Stimulated activated CD4-positive, alpha-beta T cell treated with anti-CD3 and anti-CD28 coated beads, TNF-alpha, amount 100 ng/mL, for 4 hours (primary cell): ENCODE measurements at regions not wholly inside any gene's neighbourhood (a gene's known extent, or its start where the extent isn't known, plus 50 kb on each side); places are given as distances from the start of the nearest gene placed in this dataset.
"Not testable (repeated sequence)": the region's sequence is repeated elsewhere in the genome, so short reads cannot be mapped to it uniquely, and the experiment has no call there.

ENCODE experiments used
- DNase-seq, 3 experiments: peaks; one replicate each; pipeline ENCODE4 v3.0.0-alpha.2; 2020; ENCODE audit warnings: low read depth in 3 of 3

DNA sequence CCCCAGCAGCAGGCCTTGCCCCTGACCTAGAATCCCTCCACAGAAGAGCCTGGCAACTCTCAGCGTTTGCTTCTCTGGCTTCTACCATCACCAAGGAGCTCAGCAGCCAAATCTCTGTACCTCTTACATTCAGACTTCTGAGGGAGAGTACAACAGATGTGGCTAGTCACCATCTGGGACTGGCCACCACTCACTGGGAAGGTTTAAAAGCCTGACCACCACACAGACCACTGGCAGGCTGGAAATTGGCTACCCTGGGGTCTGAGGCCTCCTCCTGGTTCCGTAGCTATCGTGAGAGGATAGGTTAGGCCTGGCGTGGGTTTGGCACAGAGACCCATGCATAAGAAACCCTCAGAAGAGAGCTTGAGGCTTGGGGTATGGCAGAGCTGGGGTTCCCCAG, 478.5 kb upstream of the CADM1 start:
- DNase-seq = no peak

GRCh38 chr11:115981814-115982471, 477.7 kb upstream of the CADM1 start:
- DNase-seq = no peak

GRCh38 chr11:115981104-115981481, 476.9 kb upstream of the CADM1 start:
- no peak for DNase-seq

DNA sequence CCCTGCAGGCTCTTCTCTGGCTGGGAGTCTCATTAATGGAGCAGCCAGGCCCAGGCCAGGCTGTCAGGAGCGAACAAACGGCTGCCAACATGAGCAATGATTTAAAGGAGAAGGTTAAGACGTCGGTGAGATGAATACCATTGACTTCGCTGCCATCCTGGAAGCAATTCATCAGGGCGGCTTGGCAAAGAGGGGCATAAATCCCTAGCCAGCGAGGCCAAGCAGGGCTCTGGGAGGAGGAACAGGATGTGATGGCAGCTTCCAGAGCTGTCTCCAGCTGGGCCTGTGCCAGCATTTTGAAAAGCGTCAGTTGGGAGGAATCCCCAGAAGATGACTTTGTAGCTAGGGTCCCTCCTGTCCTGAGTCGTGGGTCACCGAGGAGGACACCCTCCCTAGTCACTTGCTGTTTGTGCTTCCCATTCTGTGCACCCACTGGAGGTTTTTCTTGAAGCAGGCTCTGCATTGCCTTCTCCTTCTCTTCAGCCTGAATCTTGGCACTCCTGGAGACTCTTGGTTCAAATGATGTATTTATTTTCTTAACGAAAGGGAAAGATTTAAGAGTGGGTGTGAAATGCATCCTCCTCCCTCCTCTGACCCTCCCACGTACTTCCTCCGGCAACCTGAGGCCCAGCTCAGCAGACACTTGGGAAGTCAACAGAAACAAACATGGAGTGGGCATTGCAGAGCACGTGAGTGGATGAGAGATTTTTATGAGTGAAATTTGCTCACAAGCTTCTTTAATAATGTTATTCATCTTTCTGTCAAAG, 476.3 kb upstream of the CADM1 start:
- DNase-seq = no peak

DNA sequence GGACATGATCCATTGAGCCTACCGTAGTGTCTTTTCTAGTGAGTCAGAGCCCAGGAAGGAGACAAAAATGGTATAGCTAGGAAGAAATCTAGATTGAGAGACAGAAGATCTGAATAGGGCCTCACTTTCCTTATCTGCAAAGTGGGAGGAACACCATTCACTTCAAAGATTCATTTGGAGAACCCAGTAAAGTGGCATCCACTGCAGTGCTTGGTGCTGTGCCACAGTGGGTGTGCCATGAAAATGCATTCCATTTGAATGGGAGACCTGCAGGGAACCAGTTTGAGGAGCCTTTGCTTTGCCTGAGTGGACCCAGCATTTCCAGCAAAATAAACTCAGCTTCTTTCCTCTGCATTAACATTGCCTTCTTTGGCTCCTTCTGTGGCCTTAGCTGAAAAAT, 470.5 kb upstream of the CADM1 start:
- no peak for DNase-seq

DNA sequence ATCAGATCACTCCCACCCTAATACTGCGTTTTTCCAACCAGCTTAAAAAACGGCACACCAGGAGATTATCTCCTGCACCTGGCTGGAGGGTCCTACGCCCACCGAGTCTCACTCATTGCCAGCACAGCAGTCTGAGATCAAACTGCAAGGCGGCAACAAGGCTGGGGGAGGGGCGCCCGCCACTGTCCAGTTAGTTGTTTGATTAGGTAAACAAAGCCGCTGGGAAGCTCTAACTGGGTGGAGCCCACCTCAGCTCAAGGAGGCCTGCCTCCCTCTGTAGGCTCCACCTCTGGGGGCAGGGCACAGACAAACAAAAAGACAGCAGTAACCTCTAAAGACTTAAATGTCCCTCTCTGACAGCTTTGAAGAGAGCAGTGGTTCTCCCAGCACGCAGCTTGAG, 463.0 kb upstream of the CADM1 start:
- DNase-seq = not testable (repeated sequence)

- DNase-seq = no peak
Measured at GRCh38 chr11:115965767-115966504, 461.7 kb upstream of the CADM1 start.

GRCh38 chr11:115964091-115964490, 459.9 kb upstream of the CADM1 start:
- no peak for DNase-seq

GRCh38 chr11:115963156-115963555, 458.9 kb upstream of the CADM1 start:
- DNase-seq = no peak

GRCh38 chr11:115961159-115962003, 457.2 kb upstream of the CADM1 start:
- no peak for DNase-seq

GRCh38 chr11:115959081-115959486, 454.9 kb upstream of the CADM1 start:
- no peak for DNase-seq

GRCh38 chr11:115958089-115959000, 454.1 kb upstream of the CADM1 start:
- DNase-seq = no peak

- DNase-seq = no peak
Measured at GRCh38 chr11:115955803-115956202, 451.6 kb upstream of the CADM1 start.

DNA sequence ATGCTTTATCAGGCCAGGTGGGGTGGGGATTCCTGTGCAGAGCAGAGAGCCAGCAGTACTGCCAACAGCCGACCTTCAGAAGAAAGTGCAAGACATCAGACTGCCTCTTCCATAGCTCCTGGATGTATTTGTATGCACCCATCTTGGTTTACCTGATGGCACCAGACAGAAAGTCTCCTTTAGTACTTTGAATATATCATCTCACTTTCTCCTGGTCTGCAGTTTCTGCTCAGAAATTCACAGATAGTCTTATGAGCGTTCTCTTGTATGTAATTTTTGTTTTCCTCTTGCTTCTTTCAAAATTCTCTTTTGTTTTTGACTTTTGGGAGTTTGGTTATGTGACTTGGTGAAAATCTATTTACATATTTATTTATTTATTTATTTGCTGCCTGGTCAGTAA, 446.4 kb upstream of the CADM1 start:
- no peak for DNase-seq

- no peak for DNase-seq
Measured at GRCh38 chr11:115944596-115944995, 440.4 kb upstream of the CADM1 start.

- DNase-seq = no peak
Measured at GRCh38 chr11:115942011-115942410, 437.8 kb upstream of the CADM1 start.

DNA sequence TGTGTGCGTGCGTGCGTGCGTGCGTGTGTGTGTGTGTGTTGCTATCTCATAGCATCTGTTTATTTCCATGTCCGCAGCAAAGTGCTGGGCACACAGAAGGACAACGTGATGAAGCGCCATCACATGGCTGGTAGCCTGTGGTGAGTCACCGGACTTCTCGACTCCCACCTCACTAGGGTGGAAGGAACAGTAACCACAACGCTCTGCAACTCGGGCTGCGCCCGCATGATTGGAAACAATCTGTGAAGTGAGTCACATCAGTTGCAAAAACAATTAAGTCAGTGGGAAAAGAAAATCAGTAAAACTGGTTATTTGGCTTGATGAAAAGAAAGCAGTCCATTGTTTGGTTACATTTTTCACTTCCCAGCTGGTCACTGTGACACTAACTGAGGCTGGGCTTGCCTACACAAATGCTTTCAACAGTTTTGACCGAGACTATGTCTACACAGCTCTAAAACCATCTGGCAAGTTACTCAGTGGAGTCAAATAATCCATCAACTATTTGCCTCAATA, 437.3 kb upstream of the CADM1 start:
- no peak for DNase-seq

DNA sequence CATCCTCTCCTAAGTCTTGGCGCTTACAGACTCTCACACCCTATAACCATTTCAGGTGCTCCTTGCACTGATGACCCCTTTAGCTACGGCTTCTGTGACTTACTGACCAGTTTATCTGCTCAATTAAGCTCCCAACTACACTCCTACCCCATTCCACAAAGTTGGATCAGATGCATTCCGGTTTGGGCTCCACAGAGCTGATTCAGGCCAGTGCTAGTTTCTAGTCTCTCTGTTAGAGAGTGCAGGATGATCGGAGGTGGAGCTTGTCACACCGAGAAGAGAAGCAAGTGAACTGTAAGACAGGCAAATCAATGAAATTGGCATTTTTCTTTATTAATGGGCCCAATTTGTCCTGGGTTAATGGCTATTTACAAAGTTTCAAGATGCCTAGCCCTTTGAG, 436.8 kb upstream of the CADM1 start:
- DNase-seq = no peak

DNA sequence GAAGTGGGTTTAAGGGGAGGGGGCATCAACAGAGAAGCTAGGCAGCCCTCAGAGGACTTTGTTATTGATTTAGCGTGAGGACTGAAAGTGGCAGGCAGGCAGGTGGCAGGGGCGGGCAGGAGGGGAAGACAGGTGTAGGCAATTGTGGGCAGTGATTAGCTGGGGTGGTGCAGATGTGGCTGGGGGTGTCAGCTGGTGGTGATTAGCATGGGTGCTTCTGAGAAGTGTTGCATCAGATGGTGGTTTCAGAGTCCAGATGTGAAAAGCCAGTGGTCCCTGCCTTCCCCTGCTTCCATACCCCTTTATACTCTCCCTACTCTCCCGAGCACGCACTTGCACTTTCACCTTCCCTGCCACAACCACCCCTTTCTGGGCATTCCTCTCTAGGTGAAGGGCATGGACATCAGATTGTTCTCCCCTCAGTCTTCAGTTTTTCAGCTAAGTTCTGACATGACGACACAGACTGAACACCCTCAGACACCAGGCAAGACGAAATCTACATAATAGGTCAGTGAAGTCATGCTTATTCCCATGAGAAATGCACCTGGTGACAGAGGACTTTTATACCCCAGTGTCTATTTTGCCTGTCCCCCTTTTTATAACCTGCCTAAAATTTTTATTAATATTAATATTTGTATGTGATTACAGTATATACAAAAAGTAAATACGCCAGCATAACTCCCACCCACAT, 435.7 kb upstream of the CADM1 start:
- DNase-seq = no peak

DNA sequence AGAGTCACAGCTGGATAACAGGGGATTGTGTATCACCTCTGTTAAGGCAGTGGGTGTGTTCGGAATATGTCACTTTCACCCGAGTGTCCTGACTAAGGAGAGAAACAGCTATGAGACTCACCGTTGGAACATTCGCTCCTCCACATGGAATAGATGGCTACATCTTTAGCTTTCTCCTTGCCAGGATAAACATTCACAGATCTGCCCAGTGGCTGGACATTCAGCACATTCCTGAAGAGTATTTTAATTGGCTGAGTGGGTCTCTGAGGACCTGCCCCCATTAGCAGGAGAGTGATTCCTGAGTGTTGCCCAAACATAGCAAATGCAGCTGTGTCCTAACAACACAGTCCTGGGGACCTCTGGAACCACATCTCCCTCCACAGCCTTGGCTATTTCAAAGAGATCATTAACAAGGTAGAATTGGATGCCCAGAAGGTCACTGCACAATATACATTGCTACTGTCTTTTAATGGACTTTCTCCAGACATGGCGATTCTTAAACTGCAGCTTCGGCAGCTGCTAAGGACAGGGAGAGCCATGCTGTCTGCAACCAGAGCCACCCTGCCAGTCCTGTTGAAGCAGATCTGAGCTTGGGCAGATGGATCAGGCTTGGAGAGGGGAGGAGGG, 435.0 kb upstream of the CADM1 start:
- no peak for DNase-seq
